DMS 273 (cell line): ENCODE measurements at regions not wholly inside any gene's neighbourhood (a gene's known extent, or its start where the extent isn't known, plus 50 kb on each side); places are given as distances from the start of the nearest gene placed in this dataset.
"Not testable (repeated sequence)": the region's sequence is repeated elsewhere in the genome, so short reads cannot be mapped to it uniquely, and the experiment has no call there.

Experiments
- DNase-seq: peaks from one replicate; lab custom pipeline; 2025; ENCODE audit not compliant: unreplicated experiment; lab: John Stamatoyannopoulos, UW

- DNase-seq: no peak
These were observed 57.1 kb upstream of the KIF2B start for GRCh38 chr17:53765609-53766008.

GRCh38 chr17:53765129-53765528 lies 57.6 kb upstream of the KIF2B start:
- no peak for DNase-seq

- no peak for DNase-seq
These were observed 65.2 kb upstream of the KIF2B start for GRCh38 chr17:53757559-53757958.

- DNase-seq: not testable (repeated sequence)
These were observed 65.6 kb upstream of the KIF2B start for GRCh38 chr17:53757116-53757515.

- peak; percentile 89 for DNase-seq
These were observed 73.5 kb upstream of the KIF2B start for GRCh38 chr17:53749178-53749577.

- not testable (repeated sequence) for DNase-seq
These were observed 74.4 kb upstream of the KIF2B start for GRCh38 chr17:53748159-53748820.

GRCh38 chr17:53740312-53740711 lies 82.4 kb upstream of the KIF2B start:
- no peak for DNase-seq

GRCh38 chr17:53736516-53737240 lies 86.0 kb upstream of the KIF2B start:
- no peak for DNase-seq

GRCh38 chr17:53724726-53725125 lies 98.0 kb upstream of the KIF2B start:
- DNase-seq: no peak

GRCh38 chr17:53722407-53722806 lies 100.3 kb upstream of the KIF2B start:
- no peak for DNase-seq

GRCh38 chr17:53721101-53721500 lies 101.6 kb upstream of the KIF2B start:
- no peak for DNase-seq

GRCh38 chr17:53719229-53719628 lies 103.5 kb upstream of the KIF2B start:
- peak; percentile 12 for DNase-seq

GRCh38 chr17:53707566-53707965 lies 115.2 kb upstream of the KIF2B start:
- DNase-seq: no peak

- DNase-seq: no peak
These were observed 126.4 kb upstream of the KIF2B start for GRCh38 chr17:53696286-53696685.

GRCh38 chr17:53687324-53687723 lies 135.4 kb upstream of the KIF2B start:
- peak; percentile 26 for DNase-seq

GRCh38 chr17:53680745-53681144 lies 142.0 kb upstream of the KIF2B start:
- DNase-seq: no peak

GRCh38 chr17:53668854-53669253 lies 153.9 kb upstream of the KIF2B start:
- no peak for DNase-seq

GRCh38 chr17:53662608-53663007 lies 160.1 kb upstream of the KIF2B start:
- no peak for DNase-seq

GRCh38 chr17:53659181-53659580 lies 163.5 kb upstream of the KIF2B start:
- no peak for DNase-seq

GRCh38 chr17:53655591-53655990 lies 167.1 kb upstream of the KIF2B start:
- no peak for DNase-seq

- no peak for DNase-seq
These were observed 173.5 kb upstream of the KIF2B start for GRCh38 chr17:53649201-53649600.

GRCh38 chr17:53646835-53647234 lies 175.9 kb upstream of the KIF2B start:
- no peak for DNase-seq

GRCh38 chr17:53640808-53641207 lies 181.9 kb upstream of the KIF2B start:
- no peak for DNase-seq
